ENCODE measurements at regions not wholly inside any gene's neighbourhood (a gene's known extent, or its start where the extent isn't known, plus 50 kb on each side); places are given as distances from the start of the nearest gene placed in this dataset.

DNA sequence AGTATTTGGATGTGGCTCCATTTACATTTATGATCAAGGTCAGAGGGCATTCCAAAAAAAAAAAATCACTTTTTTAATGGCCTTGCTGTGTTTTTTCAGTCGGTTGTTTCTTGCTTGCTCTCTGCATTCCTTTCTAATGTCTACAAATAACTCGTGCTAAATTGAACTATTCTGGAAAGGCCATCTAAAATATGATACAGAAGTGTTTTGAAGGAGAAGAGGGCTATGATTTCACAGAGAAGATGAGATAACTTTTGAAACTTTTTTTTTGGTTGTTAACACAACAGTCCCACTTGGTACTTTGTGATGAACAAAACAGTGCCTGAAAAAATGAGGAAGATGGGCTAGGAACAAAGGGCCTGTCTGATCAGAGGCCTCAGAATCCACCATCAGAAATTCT lies 156.1 kb upstream of the SMLR1 start:
- DNase-seq (no peak), ATAC-seq (no peak)
- H3K4me1 Mint-ChIP-seq (ENCODE audit: low read depth) = no peaks in the 10 kb centered on the region
- CTCF ChIA-PET = no interaction called here
- TF ChIP-seq, protein P1, sequence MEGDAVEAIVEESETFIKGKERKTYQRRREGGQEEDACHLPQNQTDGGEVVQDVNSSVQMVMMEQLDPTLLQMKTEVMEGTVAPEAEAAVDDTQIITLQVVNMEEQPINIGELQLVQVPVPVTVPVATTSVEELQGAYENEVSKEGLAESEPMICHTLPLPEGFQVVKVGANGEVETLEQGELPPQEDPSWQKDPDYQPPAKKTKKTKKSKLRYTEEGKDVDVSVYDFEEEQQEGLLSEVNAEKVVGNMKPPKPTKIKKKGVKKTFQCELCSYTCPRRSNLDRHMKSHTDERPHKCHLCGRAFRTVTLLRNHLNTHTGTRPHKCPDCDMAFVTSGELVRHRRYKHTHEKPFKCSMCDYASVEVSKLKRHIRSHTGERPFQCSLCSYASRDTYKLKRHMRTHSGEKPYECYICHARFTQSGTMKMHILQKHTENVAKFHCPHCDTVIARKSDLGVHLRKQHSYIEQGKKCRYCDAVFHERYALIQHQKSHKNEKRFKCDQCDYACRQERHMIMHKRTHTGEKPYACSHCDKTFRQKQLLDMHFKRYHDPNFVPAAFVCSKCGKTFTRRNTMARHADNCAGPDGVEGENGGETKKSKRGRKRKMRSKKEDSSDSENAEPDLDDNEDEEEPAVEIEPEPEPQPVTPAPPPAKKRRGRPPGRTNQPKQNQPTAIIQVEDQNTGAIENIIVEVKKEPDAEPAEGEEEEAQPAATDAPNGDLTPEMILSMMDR (IDR thresholded peaks at IDR 0.05) = no peak
- POLR2A ChIA-PET = no interaction called here
- no peak overlapping the region for H3K4me3 Mint-ChIP-seq
- H3K27me3 Mint-ChIP-seq = no peaks in the 10 kb centered on the region
- no peaks in the 10 kb centered on the region for H3K9me3 Mint-ChIP-seq
- no peak overlapping the region for H3K27ac Mint-ChIP-seq
- intact Hi-C loops (cut with micrococcal nuclease) = no loop called here
- no peaks in the 10 kb centered on the region for H3K36me3 Mint-ChIP-seq (ENCODE audit: low read depth)

DNA sequence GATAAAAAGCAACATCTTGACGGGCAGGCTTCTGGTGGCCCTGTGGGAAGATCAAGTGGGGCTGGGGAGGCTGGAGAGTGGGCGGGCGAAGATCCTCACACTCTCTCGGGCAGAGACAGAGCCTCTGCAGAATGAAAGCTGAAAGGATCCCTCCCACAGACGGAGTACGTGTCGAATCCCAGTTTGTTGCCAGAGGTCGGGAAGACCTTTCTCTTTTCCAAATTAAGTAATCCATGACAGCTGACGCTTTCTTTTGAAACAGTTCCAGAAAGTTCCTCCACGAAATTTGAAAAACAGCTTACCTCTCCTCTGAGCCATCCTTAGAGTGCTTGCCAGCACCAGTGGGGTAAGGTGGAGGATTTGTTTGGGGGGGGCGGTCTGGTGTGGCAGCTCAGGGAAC lies 155.6 kb upstream of the SMLR1 start:
- no peak for ATAC-seq
- Mint-ChIP-seq H3K4me3 (no peak overlapping the region), H3K36me3 (ENCODE audit: low read depth) (no peaks in the 10 kb centered on the region), H3K4me1 (ENCODE audit: low read depth) (no peaks in the 10 kb centered on the region), H3K9me3 (no peaks in the 10 kb centered on the region), H3K27ac (no peak overlapping the region), H3K27me3 (no peaks in the 10 kb centered on the region)
- intact Hi-C loops (cut with micrococcal nuclease) = no loop called here
- no peak for DNase-seq
- ChIA-PET POLR2A (no interaction called here), CTCF (no interaction called here)
- TF ChIP-seq, protein P1 (IDR thresholded peaks at IDR 0.05) = no peak

DNA sequence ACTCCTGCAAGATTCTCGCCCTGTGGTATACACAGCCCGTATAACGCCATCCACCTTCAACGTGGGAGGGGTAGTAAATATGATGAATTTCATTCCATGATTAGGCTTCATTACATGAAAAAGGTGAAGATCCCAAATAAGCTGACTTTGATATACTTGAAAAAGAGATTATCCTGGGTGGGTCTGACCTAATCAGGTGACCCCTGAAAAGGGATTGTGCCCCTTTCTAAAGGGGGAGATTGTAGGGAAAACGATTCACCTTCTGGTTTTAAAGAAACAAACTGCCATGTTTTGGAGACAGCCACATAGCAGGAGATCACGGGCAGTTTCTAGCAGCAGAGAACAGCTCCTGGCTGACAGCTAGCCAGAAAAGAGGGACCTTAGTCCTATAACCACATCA lies 155.1 kb upstream of the SMLR1 start:
- DNase-seq (no peak), ATAC-seq (no peak)
- ChIA-PET POLR2A (interaction anchor here (0.5 to 0.6 kb wide), 2 partner anchors 9 to 58 kb away, joined by 4 read pairs; no protein-coding TSS in a partner anchor), CTCF (no interaction called here)
- TF ChIP-seq, protein P1 (IDR thresholded peaks at IDR 0.05) = no peak
- Mint-ChIP-seq H3K9me3 (peaks cover 5% of the 10 kb centered on the region), H3K4me3 (no peak overlapping the region), H3K27ac (no peak overlapping the region), H3K36me3 (ENCODE audit: low read depth) (no peaks in the 10 kb centered on the region), H3K27me3 (no peaks in the 10 kb centered on the region), H3K4me1 (ENCODE audit: low read depth) (peaks cover 2% of the 10 kb centered on the region)
- intact Hi-C loops (cut with micrococcal nuclease) = no loop called here

DNA sequence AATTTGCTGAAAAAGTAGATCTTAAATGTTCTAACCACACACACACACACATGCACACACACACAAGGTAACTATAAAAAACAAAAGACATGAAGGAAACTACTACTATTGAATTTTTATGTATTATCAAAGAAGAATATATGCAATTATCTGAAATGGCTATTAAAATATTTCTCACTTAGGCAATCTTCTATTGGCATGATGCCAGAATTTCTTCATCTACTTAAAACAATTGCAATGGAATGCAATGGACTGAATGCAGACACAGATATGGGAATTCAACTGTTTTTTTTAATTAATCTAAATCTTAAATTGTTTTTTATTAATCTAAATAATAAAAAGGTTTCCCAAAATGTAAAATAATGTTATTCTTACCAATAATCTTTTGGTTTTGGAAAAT lies 152.6 kb upstream of the SMLR1 start:
- ChIA-PET CTCF (interaction anchor here (1.1 to 2.0 kb wide), 4 partner anchors 22 to 295 kb away, joined by 3 to 6 read pairs (median 4); no protein-coding TSS in a partner anchor), POLR2A (no interaction called here)
- DNase-seq = no peak
- Mint-ChIP-seq H3K27me3 (no peaks in the 10 kb centered on the region), H3K27ac (no peak overlapping the region), H3K9me3 (peaks cover 11% of the 10 kb centered on the region), H3K4me1 (ENCODE audit: low read depth) (peaks cover 2% of the 10 kb centered on the region), H3K4me3 (no peak overlapping the region), H3K36me3 (ENCODE audit: low read depth) (no peaks in the 10 kb centered on the region)
- intact Hi-C loops (cut with micrococcal nuclease) = no loop called here
- TF ChIP-seq, protein P1 (IDR thresholded peaks at IDR 0.05) = no peak
- no peak for ATAC-seq

DNA sequence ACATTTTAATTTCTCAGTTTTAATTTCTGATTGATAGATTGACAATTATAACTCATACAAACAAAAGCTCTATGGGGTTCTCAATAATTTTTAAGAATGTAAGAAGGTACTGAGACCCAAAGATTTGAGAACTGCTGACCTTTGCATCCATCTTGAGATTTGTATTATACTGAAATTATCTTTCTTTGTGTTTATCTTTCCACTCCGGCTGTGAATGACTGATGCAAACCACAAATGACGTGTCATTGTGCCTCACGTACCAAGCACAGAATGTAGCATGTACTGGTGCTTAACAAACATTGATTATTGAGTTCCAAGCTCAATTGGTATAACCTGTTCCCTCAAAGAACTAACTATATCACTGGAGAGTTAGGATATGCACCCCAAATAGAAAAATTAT lies 152.1 kb upstream of the SMLR1 start:
- no peak for ATAC-seq
- intact Hi-C loops (cut with micrococcal nuclease) = no loop called here

More for the DNA sequence above, 152.1 kb upstream of the SMLR1 start:
- POLR2A ChIA-PET = no interaction called here
- peaks cover 2% of the 10 kb centered on the region for H3K4me1 Mint-ChIP-seq (ENCODE audit: low read depth)
- H3K27me3 Mint-ChIP-seq = no peaks in the 10 kb centered on the region
- peak; percentile 38 for DNase-seq
- no peaks in the 10 kb centered on the region for H3K36me3 Mint-ChIP-seq (ENCODE audit: low read depth)
- H3K9me3 Mint-ChIP-seq = peaks cover 13% of the 10 kb centered on the region
- CTCF ChIA-PET = interaction anchor here (1.3 to 2.0 kb wide), 4 partner anchors 9 to 295 kb away, joined by 3 to 6 read pairs (median 4); no protein-coding TSS in a partner anchor
- TF ChIP-seq, protein P1 (IDR thresholded peaks at IDR 0.05) = no peak
- H3K4me3 Mint-ChIP-seq = no peak overlapping the region
- no peak overlapping the region for H3K27ac Mint-ChIP-seq

Data from activated CD8-positive, alpha-beta T cell treated with anti-CD3 and anti-CD28 coated beads for 36 hours (primary cell).